Activated T-cell treated with anti-CD3 and anti-CD28 coated beads for 24 hours (primary cell): ENCODE measurements at regions not wholly inside any gene's neighbourhood (a gene's known extent, or its start where the extent isn't known, plus 50 kb on each side); places are given as distances from the start of the nearest gene placed in this dataset.
"Not testable (repeated sequence)": the region's sequence is repeated elsewhere in the genome, so short reads cannot be mapped to it uniquely, and the experiment has no call there.

Source experiments
- DNase-seq: peaks from one replicate; pipeline ENCODE4 v3.0.0-alpha.2; 2020; ENCODE audit warnings: low read depth

DNA sequence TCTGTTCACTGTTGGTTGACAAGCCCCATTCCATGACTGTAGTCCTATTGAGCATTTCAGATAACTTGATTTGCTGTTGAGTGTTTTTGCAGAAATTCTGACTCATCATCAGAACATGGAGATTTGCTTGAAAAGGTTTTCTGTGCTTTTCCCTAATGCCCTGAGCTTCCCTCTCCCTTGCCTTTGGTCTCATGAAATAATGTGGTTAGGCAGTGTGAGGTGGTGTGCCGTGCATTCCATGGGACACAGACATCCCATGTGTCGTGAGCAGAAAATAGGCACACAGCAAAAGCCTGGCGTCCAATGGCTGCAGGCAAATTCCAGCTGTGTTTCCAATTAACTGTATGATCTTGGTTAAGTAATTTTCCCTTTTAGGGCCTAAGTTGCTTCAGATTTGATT lies 197.4 kb downstream of the DLEU7 start:
- no peak for DNase-seq

DNA sequence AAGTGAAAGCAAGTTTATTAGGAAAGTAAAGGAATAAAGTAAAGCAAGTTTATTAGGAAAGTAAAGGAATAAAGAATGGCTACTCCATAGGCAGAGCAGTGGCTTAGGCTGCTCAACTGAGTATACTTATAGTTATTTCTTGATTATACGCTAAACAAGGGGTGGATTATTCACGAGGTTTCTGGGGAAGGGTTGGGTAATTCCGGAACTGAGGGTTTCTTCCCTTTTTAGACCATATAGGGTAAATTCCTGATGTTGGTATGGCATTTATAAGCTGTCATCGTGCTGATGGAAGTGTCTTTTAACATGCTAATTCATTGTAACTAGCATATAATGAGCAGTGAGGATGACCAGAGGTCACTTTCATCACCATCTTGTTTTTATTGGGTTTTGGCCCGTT lies 194.3 kb downstream of the DLEU7 start:
- DNase-seq = no peak

DNA sequence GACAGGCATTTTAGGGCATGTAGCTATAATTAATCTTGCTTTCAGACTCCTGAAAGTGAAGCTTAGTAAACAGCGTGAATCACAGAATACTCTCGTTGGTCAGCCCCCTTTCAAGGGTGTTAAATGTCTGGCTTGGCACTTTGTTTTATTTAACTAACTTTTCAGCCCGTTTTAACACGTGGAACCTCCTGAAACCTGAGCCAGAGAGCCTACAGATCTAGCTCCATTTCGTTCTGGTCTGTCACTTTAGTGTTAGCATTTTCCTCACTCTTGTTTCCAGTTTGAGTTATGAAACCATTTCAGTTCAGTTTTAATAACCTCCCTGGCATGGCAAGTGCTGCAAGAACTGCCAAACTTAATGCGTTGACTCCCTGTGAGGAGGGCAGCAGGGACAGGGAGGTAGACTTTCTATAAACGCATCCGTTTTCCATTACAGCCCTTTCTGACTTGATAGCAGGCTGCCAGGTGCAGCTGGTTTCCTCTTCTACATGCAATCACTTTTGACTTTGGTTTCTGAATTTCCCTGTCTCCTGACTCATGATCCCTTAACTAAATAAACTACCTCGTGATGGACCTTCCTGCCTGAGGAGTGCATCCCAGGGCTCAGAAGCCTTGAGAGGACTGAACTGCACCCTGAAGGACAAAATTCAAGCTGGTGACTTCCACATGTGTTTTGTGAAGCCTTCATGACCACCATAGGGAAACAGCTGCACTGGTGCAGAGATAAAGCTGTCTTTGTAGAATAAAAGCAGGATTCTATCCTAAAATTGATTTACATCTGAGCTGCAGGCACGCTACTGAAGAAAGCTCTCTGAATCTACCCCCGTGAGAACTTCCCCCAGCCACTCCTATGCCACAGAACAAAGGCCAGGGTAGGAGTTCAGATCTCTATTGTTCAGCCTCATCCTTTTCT lies 192.6 kb downstream of the DLEU7 start:
- DNase-seq = no peak

DNA sequence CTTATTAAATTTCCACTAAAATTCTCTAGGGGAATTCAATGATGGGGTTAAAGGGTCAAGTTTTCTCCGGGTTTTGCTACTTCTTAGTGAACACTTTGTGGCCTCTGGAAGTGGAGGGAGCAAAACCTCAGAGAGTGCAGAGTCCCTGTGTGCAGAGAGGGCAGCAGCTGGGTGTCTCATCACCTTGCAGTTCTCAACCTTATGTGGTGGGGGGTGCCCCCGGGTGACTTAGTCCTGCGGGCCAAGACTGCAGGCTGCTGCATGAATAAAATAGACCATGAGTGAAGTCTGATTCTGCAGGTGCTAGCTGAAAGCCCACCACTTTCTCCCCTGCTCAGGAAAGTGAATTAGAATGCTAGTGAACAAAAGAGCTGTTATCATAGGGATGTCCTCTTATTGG lies 191.6 kb downstream of the DLEU7 start:
- no peak for DNase-seq

DNA sequence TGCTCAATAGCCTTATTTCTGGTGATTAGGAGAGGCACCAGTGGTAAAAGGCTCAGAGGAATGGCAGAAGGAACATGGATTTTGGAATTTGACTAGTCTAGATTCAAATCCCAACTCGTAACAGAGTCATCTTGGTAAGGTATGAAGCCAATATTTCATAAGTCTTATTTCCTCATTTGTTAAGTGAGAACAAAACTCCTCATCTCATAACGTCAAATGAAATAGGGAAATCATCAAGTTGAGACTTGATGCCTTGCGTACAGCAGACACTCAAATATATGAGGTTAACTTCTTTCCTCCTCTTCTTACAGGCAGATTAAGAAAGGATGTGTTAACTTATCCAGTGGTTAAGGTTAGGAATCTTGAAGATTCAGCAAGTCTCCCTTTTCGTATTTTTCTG lies 189.2 kb downstream of the DLEU7 start:
- DNase-seq = no peak

DNA sequence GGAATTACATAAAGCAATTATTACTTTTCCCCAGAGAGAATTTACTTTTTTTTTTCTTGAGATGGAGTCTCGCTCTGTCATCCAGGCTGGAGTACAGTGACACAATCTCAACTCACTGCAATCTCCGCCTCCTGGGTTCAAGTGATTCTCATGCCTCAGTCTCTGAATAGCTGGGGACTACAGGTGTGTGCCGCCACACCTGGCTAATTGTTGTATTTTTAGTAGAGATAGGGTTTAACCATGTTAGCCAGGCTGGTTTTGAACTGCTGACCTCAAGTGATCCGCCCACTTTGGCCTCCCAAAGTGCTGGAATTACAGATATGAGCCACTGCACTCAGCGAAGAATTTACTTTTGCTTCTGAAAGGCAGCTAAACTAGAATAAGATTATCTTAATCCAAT lies 181.6 kb downstream of the DLEU7 start:
- DNase-seq = not testable (repeated sequence)

DNA sequence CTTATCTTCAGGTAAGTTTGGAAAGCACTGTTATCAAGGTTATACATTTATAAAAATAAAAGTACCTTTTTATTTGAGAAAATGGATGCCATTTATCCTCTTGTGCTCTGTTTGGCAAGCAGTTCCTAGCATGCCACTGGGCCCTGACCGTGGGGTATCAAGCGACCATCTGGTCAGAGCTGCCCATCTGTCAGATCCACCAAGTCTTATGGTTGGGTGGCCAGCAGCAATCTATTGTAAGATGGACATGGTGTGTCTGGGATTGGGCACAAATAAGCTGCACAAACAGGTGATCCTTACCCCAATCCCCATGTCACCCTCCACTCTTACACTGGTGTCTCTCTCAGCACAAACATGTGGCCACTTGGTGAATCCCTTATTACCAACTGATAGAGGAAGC lies 178.5 kb downstream of the DLEU7 start:
- no peak for DNase-seq

DNA sequence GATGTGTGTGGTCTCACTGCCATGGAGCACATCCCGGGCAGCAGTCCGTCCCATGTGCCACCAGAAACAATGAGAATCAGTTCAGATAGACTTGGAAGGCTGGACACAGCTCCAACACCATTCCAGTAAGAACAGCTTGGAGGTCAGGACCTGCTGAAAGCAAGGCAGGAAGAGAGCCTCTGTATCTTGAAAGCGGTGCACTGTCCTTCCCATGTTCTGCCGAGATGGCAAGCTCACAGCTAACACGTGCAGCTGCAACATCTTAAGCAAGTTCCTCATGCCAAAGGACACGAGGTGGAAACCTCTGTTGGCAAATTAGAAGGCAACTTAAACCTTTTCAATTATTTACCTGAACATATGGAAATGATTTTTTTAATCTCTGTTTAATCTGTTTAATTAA lies 175.4 kb downstream of the DLEU7 start:
- DNase-seq = no peak

DNA sequence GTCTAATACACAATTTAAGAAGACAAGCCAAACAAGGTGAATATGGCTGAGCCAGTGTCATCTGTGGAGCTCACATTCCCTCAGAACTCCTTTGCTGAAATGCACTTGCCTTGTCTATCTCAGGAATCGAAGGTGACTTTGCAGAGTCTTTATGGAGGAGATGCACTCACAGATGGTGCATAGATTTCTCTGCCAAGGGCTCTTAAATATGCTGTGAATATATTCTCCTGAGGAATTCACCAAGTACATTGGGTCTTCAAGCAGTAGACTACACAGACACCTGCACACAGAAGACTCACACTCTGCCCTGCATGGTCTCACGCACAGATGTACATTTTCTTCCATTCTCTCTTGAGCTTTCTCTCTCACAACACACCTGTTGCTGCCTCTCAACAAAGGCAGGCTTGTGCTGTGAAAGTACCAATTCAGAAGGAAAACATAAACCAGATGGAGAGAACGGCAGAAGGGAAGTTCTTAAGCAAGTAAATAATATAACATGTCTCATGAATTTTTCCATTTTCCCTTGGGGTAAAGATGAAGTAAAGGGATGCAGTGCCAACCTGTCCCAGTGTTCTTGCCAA lies 174.7 kb downstream of the DLEU7 start:
- no peak for DNase-seq

DNA sequence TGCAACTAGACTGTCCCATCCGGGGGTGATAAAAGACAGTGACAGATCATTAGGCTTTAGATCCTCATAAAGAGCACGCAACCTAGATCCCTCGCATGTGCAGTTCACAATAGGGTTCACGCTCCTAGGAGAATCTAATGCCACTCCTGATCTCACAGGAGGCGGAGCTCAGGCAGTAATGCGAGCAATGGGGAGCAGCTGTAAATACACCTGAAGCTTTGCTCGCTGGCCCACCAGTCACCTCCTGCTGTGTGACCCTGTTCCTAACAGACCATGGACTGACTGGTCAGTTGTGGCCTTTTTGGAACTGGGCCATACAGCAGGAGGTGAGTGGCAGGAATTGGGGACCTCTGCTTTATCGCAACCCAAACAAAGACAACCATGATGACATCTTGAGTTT lies 173.2 kb downstream of the DLEU7 start:
- no peak for DNase-seq

DNA sequence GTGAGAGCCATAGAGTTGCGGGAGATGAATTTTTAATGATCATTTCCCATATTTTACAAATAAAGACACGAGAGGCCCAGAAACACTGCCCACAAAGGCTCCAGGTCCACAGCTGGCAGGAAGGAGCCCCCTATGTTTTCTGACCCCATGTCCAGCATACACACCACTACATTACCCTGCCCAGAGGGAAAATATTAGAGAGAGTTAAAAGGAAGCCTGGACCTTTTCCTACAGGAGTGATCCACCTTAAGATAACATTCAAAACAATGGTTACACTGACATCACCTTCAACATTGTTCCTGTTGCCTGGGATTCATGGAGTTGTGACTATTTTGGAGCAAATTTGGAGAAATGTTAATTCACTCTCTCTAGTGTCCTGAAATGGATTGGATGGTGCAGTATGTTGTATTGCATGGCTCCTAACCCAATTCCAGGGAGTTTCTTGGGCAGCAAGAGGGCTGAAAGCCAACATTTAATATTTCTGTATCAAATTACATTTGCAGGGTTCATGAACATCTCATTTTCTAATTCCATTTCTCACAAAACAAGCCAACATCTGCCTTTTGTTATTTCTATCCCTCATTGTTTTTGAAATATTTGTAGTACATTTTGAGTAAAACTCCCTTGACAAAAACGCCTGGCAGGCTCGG lies 172.5 kb downstream of the DLEU7 start:
- no peak for DNase-seq

DNA sequence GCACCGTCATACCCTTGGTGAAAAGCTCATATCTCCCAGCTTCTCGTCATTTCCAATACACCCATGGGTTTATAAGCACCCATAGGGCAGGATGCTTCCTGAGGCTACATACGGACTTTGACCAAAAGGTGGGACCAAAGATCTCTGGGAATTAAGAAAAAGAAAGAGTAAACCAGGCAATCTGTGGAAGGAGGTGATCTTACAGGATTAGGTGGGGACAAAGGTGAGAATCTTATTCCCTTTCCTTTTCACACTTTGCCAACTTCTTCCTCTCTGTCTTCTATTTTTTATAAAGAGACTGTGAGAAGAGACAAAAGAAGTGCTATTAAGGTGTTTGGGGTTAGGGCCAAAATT lies 172.0 kb downstream of the DLEU7 start:
- DNase-seq = no peak

DNA sequence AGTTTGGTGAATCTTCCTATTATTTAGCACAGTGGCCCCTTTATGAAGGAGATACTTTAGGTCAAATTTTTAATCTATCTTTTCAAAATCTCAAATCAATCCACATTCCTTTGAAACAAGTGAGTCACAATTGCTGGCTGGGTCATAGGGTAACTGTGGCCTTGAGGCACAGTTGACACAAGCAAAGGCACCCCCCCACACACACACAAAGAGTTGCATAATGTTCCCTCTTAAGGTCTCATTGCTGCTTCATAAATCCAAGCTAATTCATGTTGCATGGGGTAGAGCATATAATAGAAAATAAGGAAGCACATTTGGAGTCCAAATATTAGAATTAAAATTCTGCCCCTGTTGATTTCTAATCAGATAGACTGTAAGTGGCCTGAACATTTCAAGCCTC lies 171.5 kb downstream of the DLEU7 start:
- no peak for DNase-seq

DNA sequence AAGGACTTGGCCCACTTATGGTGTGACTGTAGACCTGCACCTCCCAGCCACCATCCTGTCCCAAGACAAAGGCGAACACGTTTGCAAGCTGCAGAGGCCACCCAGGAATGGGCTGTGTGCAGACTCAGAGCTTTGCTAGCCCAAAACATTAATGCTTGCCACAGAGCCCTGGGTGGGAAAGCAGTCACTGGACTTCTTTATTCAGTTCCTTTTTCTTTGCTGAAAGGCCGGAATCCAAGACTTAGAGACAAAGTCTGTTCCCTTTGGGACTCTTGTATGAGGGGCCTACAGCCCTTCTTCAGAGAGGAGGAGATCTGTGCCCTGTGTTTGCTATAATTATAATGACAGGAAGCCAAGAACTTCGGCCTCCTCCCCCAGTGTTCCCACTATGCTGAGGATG lies 167.8 kb downstream of the DLEU7 start:
- no peak for DNase-seq

DNA sequence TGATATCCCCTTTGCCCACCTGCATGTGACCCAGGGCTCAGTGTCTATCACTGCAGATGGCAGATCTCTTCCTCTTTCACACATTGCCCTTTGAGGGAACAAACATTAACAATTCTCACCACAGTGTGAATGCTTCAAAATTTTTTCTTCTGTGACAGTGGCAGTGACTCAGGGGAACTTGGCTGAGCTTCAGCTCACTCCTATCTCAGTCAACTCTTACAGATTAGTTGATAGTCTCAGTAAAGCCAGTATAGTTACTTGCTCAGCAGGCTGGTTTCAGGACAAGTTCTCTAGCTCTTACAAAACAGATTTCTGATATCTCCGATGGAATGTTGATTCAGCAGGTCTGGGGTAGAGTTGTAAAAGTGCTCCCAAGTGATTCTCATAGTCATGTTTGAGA lies 166.9 kb downstream of the DLEU7 start:
- DNase-seq = no peak

DNA sequence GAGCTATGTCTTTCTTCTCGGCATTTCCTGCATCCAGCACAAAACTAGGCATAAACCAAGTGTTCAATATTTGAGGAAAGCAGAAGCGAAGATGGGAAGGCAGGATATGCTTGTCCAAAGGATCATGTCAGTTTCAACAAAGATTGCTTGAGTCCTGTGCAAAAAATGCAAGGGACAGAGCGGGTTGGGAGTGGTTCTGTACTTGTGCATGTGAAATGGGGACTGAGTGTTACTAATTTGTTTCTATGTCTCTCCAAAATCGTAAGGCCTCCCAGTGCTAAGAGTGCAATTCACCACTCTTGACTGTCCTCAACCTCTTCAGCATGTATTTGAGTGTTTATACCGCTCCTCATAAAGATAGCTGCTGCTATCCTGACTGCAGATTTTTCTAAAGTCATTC lies 166.2 kb downstream of the DLEU7 start:
- DNase-seq = no peak

DNA sequence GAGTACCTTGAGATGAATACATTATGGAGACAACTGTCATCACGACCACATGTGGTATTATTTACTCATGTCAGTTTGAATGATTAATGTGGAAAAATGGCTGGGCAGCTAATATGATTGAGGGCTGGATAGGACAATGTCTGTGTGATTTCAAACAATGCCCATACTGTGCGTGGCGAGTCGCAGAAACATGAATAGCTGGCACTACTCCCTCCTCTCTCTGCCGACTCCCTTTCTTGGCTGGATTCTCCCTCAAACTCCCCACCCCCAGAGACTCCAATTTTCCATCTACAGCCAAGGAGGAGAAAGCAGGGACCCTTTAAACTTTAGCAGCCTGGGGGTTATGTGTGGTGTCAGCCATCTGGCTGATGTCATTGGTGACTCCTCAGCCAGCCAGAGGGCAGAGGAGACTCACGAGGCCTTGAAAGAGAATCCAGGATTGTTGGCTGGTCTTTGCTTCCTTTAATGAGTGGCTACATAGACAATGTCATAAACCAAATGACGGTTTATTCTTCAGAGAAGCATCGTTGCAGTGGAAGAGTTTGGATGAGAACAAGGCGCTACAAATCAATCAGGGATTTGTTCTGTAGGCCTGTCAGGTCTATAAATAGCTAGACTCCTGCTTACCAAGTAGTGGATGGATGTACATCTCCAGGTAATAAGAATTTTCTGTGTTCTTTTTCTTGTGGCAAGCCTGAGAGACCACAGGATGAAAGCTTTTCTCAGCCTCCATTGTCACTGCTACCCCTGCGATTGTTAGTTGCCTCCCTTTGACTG lies 165.6 kb downstream of the DLEU7 start:
- DNase-seq = no peak

DNA sequence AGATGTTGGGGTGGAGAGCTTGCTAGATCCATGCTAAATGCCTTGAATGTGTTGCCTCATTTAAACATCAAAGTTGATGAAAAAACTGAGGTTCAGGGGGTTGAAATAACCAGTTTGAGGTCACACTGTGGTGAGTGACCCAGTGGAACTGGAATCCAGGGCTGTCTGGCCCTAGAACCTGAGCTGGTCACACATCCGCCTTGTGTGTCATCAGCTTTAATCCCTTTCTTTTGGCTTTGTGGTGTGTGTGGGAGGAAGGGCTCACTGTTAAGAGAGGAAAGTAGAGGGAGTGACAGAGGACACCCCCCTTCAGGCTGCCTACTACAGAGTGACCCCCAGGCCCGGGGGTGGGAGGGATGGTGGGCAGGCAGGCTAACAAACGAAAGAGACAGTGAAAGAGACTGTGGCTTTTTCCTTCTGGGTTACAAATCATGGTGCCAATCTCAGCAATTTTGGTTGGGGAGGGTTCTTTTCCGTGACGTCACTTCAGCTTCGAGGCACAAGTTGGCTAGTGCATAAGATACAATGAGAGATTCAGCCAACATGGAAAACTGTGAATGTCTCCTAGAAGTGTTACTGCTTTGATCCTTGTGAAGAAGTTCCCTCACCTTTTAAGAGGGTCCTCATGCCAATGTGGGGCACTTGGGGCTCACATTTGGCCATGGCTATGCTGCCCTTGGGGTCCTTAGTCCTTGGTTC lies 164.9 kb downstream of the DLEU7 start:
- no peak for DNase-seq

DNA sequence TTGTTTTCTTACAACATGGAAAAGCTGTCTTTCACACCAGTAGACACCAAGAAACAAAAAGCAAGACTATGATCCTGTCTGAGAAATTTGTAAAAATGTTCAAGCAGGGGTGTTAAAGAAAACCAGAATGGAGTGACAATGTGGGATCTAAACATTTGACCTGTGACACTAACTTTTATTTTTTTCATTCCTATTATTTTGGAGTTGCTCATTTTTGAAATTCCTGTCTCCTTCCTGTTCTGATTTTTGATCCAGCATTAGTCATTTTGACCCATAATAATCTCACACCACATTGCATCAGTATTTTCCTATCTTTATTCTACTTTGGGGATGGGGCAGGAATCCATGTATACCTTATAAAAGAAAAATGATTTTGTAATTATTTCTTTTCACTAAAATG lies 164.2 kb downstream of the DLEU7 start:
- DNase-seq = no peak

DNA sequence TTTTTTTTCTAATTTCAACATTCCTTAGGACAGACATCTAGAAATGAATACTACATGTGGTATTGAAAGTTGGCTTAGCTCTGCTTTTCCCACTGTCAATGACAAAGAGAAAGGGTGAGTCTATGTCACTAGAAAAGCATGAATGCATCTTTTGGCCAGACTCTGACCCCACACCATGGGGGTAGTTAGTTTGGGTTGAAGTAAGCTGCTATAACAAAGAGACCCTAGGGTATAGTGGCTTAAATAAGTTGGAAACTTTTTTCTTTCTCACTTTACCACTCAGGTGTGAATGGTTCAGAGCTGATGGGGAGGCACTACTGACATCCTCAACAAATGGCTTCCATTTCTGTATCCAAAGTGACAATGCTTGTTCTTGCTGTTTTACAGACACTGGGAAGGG lies 161.5 kb downstream of the DLEU7 start:
- DNase-seq = no peak

DNA sequence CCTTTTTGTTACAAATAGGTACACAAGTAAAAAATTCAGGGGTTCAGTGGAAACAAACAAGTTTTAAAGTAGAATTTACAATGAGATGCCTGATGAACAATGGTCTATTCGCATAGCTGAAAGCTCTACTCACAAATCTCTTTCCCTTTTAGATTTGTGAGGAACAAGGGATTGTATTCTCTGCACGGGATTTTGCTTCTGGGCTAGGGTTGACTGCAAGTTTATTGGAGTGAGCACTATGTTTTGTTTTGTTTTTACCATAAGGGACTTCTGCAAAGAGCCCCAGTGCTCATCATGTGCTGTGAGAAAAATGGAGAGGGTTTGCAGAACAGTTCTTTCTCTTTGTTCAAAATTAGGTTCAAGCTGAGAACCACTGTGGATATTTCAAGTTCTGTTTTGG lies 160.5 kb downstream of the DLEU7 start:
- no peak for DNase-seq

DNA sequence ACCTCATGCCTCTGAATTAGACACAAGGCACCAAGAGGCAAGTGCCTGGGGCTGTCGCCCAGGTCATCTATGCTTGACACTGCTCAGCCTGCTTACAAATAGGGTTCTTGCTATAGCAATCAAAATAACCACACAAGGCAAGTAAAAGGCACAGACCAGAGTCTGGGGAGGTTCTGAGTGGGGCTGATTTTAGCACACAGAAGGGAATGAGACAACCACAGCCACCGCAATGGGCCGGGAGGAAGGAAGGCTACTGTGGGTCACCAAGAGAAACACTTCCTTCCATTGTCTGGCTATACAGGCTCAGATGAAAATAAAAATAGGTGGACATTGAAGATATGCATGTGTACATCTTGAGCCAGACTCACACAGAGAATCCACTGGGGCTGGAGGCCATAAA lies 159.1 kb downstream of the DLEU7 start:
- no peak for DNase-seq
